ENCODE measurements at regions not wholly inside any gene's neighbourhood (a gene's known extent, or its start where the extent isn't known, plus 50 kb on each side); places are given as distances from the start of the nearest gene placed in this dataset.

- TF ChIP-seq, protein P1, sequence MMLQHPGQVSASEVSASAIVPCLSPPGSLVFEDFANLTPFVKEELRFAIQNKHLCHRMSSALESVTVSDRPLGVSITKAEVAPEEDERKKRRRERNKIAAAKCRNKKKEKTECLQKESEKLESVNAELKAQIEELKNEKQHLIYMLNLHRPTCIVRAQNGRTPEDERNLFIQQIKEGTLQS (CRISPR knock-in tag; conservative IDR thresholded peaks at IDR 0.05), result no peak
- TF ChIP-seq NR2C2 (CRISPR knock-in tag; IDR thresholded peaks at IDR 0.05), result no peak
These were observed 429.0 kb upstream of the NRSN1 start for GRCh38 chr6:23696992-23697391.
